ENCODE measurements at regions not wholly inside any gene's neighbourhood (a gene's known extent, or its start where the extent isn't known, plus 50 kb on each side); places are given as distances from the start of the nearest gene placed in this dataset.

DNA sequence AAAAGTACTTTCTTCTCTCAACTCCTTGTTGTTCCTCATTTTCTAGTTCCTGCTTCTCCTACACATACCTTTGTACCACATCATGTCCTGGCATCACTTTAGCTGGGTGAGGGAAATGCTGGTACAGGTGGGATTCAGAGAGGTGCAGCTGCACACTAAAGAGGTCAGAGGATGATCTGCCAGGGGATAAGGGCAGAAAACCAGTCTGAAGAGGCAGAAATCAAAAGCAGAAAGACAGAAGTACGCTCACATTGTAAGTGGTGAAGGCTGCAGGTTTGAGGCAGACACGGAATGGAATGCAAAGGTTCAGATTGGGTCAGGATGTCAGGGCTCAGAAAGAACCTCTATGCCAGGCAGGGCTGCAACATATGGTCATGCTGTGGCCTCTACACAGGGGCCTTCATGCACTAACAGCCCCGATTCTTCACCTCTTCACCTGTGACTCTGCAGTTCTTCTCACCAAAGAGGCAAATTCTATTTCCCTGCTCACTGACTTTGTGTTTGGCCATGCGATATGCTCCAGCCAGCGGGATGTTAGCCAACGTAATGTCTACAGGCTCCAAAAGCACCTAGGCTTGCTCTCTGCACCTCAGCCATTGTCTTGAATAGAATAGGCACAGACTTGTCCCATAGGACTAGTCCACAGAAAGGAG is 373.7 kb downstream of the NXPE2 start:
- H3K9ac ChIP-seq = no peak overlapping the region
- TF ChIP-seq, protein P1, sequence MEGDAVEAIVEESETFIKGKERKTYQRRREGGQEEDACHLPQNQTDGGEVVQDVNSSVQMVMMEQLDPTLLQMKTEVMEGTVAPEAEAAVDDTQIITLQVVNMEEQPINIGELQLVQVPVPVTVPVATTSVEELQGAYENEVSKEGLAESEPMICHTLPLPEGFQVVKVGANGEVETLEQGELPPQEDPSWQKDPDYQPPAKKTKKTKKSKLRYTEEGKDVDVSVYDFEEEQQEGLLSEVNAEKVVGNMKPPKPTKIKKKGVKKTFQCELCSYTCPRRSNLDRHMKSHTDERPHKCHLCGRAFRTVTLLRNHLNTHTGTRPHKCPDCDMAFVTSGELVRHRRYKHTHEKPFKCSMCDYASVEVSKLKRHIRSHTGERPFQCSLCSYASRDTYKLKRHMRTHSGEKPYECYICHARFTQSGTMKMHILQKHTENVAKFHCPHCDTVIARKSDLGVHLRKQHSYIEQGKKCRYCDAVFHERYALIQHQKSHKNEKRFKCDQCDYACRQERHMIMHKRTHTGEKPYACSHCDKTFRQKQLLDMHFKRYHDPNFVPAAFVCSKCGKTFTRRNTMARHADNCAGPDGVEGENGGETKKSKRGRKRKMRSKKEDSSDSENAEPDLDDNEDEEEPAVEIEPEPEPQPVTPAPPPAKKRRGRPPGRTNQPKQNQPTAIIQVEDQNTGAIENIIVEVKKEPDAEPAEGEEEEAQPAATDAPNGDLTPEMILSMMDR (IDR thresholded peaks at IDR 0.05) = no peak
- no peaks in the 10 kb centered on the region for H3K36me3 ChIP-seq (ENCODE audit: control insufficient read depth, insufficient read depth, low read length)
- H3K4me2 ChIP-seq (ENCODE audit: low read length) = no peak overlapping the region
- no peak overlapping the region for H3K4me3 ChIP-seq (ENCODE audit: low read depth, low read length)
- no peaks in the 10 kb centered on the region for H3K4me1 ChIP-seq
- H3K79me2 ChIP-seq = no peaks in the 10 kb centered on the region
- no peak overlapping the region for H3K27ac ChIP-seq
- no peaks in the 10 kb centered on the region for H3K27me3 ChIP-seq (ENCODE audit: control insufficient read depth, insufficient read depth, low read length)
- no peak overlapping the region for H2AFZ ChIP-seq
- no peaks in the 10 kb centered on the region for H3K9me3 ChIP-seq (ENCODE audit: control insufficient read depth, low read length)

DNA sequence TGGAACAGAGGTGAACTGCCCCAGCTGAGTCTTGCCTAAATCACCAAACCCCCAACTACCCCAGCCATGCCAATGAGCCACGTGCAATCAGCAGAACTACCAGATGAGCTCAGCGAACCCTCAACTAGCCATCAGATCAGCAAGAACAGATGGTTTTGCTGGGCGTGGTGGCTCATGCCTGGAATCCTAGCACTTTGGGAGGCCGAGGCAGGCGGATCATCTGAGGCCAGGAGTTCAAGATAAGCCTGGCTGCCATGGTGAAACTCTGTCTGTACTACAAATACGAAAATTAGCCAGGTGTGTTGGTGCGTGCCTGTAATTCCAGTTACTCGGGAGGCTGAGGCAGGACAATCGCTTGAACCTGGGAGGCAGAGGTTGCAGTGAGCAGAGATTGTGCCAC is 374.3 kb downstream of the NXPE2 start:
- Histone ChIP-seq H3K27ac (no peak overlapping the region), H3K27me3 (ENCODE audit: control insufficient read depth, insufficient read depth, low read length) (no peaks in the 10 kb centered on the region), H3K4me2 (ENCODE audit: low read length) (no peak overlapping the region), H3K9ac (no peak overlapping the region), H3K9me3 (ENCODE audit: control insufficient read depth, low read length) (no peaks in the 10 kb centered on the region), H3K79me2 (no peaks in the 10 kb centered on the region), H3K4me1 (no peaks in the 10 kb centered on the region), H2AFZ (no peak overlapping the region), H3K4me3 (ENCODE audit: low read depth, low read length) (no peak overlapping the region), H3K36me3 (ENCODE audit: control insufficient read depth, insufficient read depth, low read length) (no peaks in the 10 kb centered on the region)
- TF ChIP-seq, protein P1 (IDR thresholded peaks at IDR 0.05) = no peak

DNA sequence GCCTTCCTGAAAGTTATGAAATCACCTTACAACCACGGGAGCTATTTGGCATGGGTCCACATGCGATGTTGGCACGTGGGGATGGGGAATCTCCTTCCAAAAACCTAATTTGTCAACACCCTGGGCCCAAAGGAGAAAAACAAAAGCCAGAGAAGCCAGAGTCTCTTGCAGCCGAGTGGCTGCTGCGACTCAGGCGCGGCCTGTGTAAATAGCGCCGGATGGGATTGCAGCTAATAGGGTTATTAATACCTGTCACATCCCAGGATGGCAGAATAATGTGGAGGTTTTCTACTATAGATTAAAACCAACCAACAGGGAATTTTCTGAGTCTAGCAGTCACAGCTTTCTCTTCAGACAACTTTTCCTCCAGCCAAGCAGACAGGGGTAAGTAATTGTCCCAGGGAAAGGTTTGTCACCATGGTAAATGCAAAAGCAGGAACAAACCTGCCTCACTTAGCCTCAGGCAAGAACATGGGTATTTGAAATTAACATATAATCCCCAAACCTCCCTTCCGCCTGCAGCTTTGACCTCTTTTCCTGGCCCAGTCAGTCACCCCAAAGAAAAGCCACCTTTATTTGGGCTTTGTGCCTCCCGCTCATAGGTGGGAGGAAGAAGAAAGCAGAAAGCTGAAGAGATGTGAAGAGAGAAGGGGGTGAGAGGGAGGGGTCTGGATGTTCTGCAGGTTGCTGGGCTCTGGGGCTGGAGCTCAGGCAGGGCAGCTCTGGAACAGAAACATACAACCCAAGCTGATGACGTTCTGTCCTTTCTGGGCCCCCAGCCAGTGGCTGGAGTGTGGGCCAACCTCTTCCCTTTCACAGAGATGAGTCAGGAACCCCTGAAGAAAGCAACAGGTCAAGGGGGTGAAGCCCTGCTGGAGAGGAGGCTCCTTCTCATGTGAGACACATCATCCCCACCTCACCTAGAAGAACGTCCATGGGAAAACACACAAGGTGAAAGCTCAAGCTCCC is 376.5 kb downstream of the NXPE2 start:
- Histone ChIP-seq H2AFZ (no peak overlapping the region), H3K9me3 (ENCODE audit: control insufficient read depth, low read length) (no peaks in the 10 kb centered on the region), H3K27me3 (ENCODE audit: control insufficient read depth, insufficient read depth, low read length) (no peaks in the 10 kb centered on the region), H3K36me3 (ENCODE audit: control insufficient read depth, insufficient read depth, low read length) (no peaks in the 10 kb centered on the region), H3K4me1 (no peaks in the 10 kb centered on the region), H3K79me2 (no peaks in the 10 kb centered on the region), H3K4me3 (ENCODE audit: low read depth, low read length) (no peak overlapping the region), H3K9ac (no peak overlapping the region), H3K27ac (no peak overlapping the region), H3K4me2 (ENCODE audit: low read length) (no peak overlapping the region)
- TF ChIP-seq, protein P1 (IDR thresholded peaks at IDR 0.05) = no peak

DNA sequence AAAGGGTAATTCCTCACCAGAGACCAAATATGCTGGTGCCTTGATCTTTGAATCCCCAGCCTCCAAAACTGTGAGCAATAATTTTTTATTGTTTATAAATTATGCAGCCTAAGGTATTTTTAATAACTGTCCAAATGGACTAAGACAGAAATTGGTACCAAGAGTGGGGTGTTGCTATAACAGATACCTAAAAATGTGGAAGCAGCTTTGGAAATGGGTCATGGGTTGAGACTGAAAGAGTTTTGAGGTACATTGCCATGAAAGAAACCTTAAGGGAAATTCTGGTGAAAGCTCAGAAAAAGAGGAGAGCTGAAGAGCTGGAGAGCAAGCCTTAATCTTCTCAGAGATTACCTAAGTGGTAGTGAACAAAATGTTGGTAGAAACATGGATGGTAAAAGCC is 378.2 kb downstream of the NXPE2 start:
- Histone ChIP-seq H3K4me3 (ENCODE audit: low read depth, low read length) (no peak overlapping the region), H3K4me1 (no peaks in the 10 kb centered on the region), H3K27me3 (ENCODE audit: control insufficient read depth, insufficient read depth, low read length) (no peaks in the 10 kb centered on the region), H3K9ac (no peak overlapping the region), H3K4me2 (ENCODE audit: low read length) (no peak overlapping the region), H3K79me2 (no peaks in the 10 kb centered on the region), H3K9me3 (ENCODE audit: control insufficient read depth, low read length) (no peaks in the 10 kb centered on the region), H3K36me3 (ENCODE audit: control insufficient read depth, insufficient read depth, low read length) (no peaks in the 10 kb centered on the region), H2AFZ (no peak overlapping the region), H3K27ac (no peak overlapping the region)
- TF ChIP-seq, protein P1 (IDR thresholded peaks at IDR 0.05) = no peak

Data from parathyroid adenoma (tissue), 2 donors.